Thyroid gland (tissue), 4 donors: ENCODE measurements at regions not wholly inside any gene's neighbourhood (a gene's known extent, or its start where the extent isn't known, plus 50 kb on each side); places are given as distances from the start of the nearest gene placed in this dataset.

Experiments used
- POLR2A ChIP-seq, 2 donors: fragments of 450-650 bp; IDR thresholded peaks; one replicate each; pipeline ENCODE4 v1.6.1; 2017; ENCODE audit warnings: antibody characterized with exemption in 2 of 2, mild to moderate bottlenecking in 2 of 2, moderate library complexity in 1 of 2
- TF ChIP-seq, protein P1 (sequence below), 6 experiments: fragments of 200-600 bp in 3 of 6; fragments of 450-650 bp in 3 of 6; sonication (generic) in 3 of 6; IDR thresholded peaks; one replicate each; pipeline ENCODE4 v1.5.1; 2016 to 2019; ENCODE audit warnings: antibody characterized with exemption in 6 of 6, mild to moderate bottlenecking in 2 of 6, inconsistent platforms in 1 of 6, moderate library complexity in 1 of 6

DNA sequence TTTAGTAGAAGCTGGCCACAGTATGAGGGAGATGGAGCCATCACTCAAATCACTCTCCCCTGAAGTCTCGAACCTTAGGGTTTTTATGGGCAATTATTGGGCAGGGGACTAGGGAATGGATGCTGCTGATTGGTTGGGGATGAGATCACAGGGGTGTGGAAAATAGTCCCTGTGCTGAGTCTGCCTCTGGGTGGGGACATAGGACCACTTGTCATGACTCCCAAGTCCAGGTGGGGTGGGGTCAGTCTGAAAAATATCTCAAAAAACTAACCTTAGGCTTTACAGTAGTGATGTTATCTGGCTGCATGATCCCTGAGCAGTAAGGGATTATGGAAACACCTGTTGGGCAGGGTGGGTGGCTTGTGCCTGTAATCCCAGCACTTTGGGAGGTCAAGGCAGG is 98.6 kb downstream of the XRCC2 start:
- TF ChIP-seq POLR2A (IDR thresholded peaks at IDR 0.05), result no peak
- TF ChIP-seq, protein P1, sequence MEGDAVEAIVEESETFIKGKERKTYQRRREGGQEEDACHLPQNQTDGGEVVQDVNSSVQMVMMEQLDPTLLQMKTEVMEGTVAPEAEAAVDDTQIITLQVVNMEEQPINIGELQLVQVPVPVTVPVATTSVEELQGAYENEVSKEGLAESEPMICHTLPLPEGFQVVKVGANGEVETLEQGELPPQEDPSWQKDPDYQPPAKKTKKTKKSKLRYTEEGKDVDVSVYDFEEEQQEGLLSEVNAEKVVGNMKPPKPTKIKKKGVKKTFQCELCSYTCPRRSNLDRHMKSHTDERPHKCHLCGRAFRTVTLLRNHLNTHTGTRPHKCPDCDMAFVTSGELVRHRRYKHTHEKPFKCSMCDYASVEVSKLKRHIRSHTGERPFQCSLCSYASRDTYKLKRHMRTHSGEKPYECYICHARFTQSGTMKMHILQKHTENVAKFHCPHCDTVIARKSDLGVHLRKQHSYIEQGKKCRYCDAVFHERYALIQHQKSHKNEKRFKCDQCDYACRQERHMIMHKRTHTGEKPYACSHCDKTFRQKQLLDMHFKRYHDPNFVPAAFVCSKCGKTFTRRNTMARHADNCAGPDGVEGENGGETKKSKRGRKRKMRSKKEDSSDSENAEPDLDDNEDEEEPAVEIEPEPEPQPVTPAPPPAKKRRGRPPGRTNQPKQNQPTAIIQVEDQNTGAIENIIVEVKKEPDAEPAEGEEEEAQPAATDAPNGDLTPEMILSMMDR (IDR thresholded peaks at IDR 0.05), result no peak
